ENCODE measurements at regions not wholly inside any gene's neighbourhood (a gene's known extent, or its start where the extent isn't known, plus 50 kb on each side); places are given as distances from the start of the nearest gene placed in this dataset.

GRCh38 chr15:96503276-96503675, 172.8 kb downstream of the NR2F2 start:
- Histone ChIP-seq H3K9me1 (replicated peaks; ENCODE audit: control insufficient read depth, extremely low read depth, insufficient read depth, low read length) (no peaks in the 10 kb centered on the region), H3K79me2 (ENCODE audit: control insufficient read depth, insufficient read depth, low read length) (no peaks in the 10 kb centered on the region), H3K4me1 (ENCODE audit: control insufficient read depth, extremely low read depth, insufficient read depth, low read length) (no peaks in the 10 kb centered on the region), H3K36me3 (ENCODE audit: control insufficient read depth in 2 of 2, extremely low read depth in 1 of 2, insufficient read depth in 2 of 2, low read length in 2 of 2) (no peaks in the 10 kb centered on the region), H3K9ac (replicated peaks; ENCODE audit: extremely low read depth, insufficient read depth, low read length) (no peak overlapping the region), H3K9me3 (replicated peaks; ENCODE audit: control insufficient read depth, insufficient read depth, low read length) (no peaks in the 10 kb centered on the region), H4K20me1 (replicated peaks; ENCODE audit: control insufficient read depth, extremely low read depth, insufficient read depth, low read length) (no peaks in the 10 kb centered on the region), H2AFZ (ENCODE audit: low read depth, low read length) (no peak overlapping the region), H3K27ac (ENCODE audit: insufficient read depth, low read depth, low read length) (no peak overlapping the region), H3K27me3 (ENCODE audit: control insufficient read depth in 2 of 2, insufficient read depth in 2 of 2, low read length in 2 of 2) (peaks cover 2% of the 10 kb centered on the region in 2 experiments), H3K4me2 (ENCODE audit: insufficient read depth, low read length) (no peak overlapping the region), H3K4me3 (replicated peaks in 1 of 3; ENCODE audit: insufficient read depth in 1 of 3, low read depth in 1 of 3, low read length in 3 of 3) (no peak overlapping the region)
- TF ChIP-seq MYC (IDR thresholded peaks at IDR 0.05; ENCODE audit: low read depth, low read length) (no peak), GATA2 (IDR thresholded peaks at IDR 0.05; ENCODE audit: insufficient read depth, insufficient read length, low read depth, low read length) (no peak), CTCF (IDR thresholded peaks at IDR 0.05; ENCODE audit: extremely low read depth in 1 of 2, insufficient read depth in 1 of 2, low read depth in 1 of 2, low read length in 2 of 2) (no peak), MAX (IDR thresholded peaks at IDR 0.05; ENCODE audit: insufficient read depth, insufficient read length) (no peak), POLR2A (IDR thresholded peaks at IDR 0.05; ENCODE audit: low read depth, low read length) (no peak), POLR2AphosphoS5 (IDR thresholded peaks at IDR 0.05; ENCODE audit: insufficient read depth, low read depth, low read length) (no peak), EZH2 (IDR thresholded peaks at IDR 0.05; ENCODE audit: borderline replicate concordance, low read depth, low read length, severe bottlenecking) (no peak), FOS (IDR thresholded peaks at IDR 0.05; ENCODE audit: borderline replicate concordance, insufficient read depth, low read length) (no peak), JUN (IDR thresholded peaks at IDR 0.05; ENCODE audit: borderline replicate concordance, insufficient read depth, insufficient read length, low read depth) (no peak)
- intact Hi-C loops (cut with micrococcal nuclease) (no loop called here), dilution Hi-C loops (cut with MboI; ENCODE audit: extremely low pct_ligation_motif_present, low sequenced_read_pairs) (no loop called here)
- CTCF ChIA-PET, result interaction anchor here (1.0 kb wide), 1 partner anchor 25 kb away, joined by 3 read pairs; no protein-coding TSS in a partner anchor
- FAIRE-seq, result no peak
- POLR2A ChIA-PET, result no interaction called here
- no TSS peak for BruUV-seq (replicated peaks)
- DNase-seq (ENCODE audit: low read depth, low spot score), result no peak

Data from endothelial cell of umbilical vein (primary cell).